ENCODE measurements at regions not wholly inside any gene's neighbourhood (a gene's known extent, or its start where the extent isn't known, plus 50 kb on each side); places are given as distances from the start of the nearest gene placed in this dataset.

DNA sequence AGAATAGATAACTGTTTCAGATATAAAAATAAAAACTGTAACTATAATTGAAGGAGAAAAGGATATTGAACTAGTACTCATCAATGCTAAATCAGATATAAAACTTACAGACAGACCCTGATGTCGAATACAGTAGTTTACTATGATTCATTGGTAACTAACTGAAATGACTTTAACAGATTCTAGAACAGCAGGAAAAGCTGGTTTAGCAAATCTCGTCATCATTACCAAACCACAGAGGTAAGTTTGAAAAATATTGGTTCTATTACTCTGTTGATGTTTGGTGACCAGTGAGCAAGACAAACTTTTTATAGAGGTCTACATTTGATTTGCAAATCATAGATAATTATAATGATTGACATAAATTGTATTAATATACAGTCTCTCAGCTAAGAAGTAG lies 551.4 kb upstream of the ADGRL3 start:
- peaks cover 10% of the 10 kb centered on the region for H3K4me1 Mint-ChIP-seq (ENCODE audit: low read depth, unreplicated experiment)
- no peak for FAIRE-seq
- no peak overlapping the region for H3K27ac Mint-ChIP-seq (ENCODE audit: unreplicated experiment)

DNA sequence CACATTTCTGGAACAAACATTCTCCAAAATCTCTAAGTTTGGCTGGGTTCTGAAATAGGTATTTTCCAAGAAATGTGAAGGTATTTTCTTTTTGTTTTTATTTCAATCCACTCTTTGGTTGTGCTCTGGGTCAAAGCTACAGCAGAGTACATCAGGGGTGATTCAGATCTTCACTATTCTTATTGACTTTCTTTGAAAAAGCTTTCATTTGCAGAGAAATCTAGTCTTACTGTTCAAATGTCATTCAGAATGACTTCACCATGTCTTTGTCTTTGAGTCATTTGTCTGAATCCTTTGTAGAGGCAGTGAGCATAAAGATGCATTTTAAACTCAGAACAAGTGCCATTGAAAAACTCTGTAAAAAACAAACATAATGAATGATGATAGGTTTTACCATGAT lies 547.2 kb upstream of the ADGRL3 start:
- Mint-ChIP-seq H3K36me3 (ENCODE audit: low read depth, unreplicated experiment) (no peaks in the 10 kb centered on the region), H3K27me3 (ENCODE audit: low read depth, unreplicated experiment) (no peaks in the 10 kb centered on the region), H3K9me3 (ENCODE audit: unreplicated experiment) (no peaks in the 10 kb centered on the region), H3K4me3 (ENCODE audit: unreplicated experiment) (no peak overlapping the region), H3K4me1 (ENCODE audit: low read depth, unreplicated experiment) (peaks cover 12% of the 10 kb centered on the region), H3K27ac (ENCODE audit: unreplicated experiment) (peak overlapping the region; percentile 83)
- Histone ChIP-seq H3K4me1 (ENCODE audit: insufficient read depth, low read length) (no peaks in the 10 kb centered on the region), H4K20me1 (ENCODE audit: insufficient read depth, low read length) (no peaks in the 10 kb centered on the region), H3K9ac (ENCODE audit: low read length) (no peak overlapping the region), H3K36me3 (ENCODE audit: insufficient read depth, low read length) (no peaks in the 10 kb centered on the region), H3K4me2 (ENCODE audit: low read length) (no peak overlapping the region), H3K79me2 (ENCODE audit: insufficient read depth, low read length) (no peaks in the 10 kb centered on the region), H3K27ac (ENCODE audit: low read depth, low read length) (no peak overlapping the region), H3K9me3 (ENCODE audit: insufficient read depth, low read depth, low read length) (no peaks in the 10 kb centered on the region), H3K4me3 (ENCODE audit: insufficient read depth, low read depth, low read length) (no peak overlapping the region), H2AFZ (ENCODE audit: low read depth, low read length) (no peak overlapping the region), H3K27me3 (ENCODE audit: insufficient read depth, low read length) (no peaks in the 10 kb centered on the region)
- TF ChIP-seq, protein P1, sequence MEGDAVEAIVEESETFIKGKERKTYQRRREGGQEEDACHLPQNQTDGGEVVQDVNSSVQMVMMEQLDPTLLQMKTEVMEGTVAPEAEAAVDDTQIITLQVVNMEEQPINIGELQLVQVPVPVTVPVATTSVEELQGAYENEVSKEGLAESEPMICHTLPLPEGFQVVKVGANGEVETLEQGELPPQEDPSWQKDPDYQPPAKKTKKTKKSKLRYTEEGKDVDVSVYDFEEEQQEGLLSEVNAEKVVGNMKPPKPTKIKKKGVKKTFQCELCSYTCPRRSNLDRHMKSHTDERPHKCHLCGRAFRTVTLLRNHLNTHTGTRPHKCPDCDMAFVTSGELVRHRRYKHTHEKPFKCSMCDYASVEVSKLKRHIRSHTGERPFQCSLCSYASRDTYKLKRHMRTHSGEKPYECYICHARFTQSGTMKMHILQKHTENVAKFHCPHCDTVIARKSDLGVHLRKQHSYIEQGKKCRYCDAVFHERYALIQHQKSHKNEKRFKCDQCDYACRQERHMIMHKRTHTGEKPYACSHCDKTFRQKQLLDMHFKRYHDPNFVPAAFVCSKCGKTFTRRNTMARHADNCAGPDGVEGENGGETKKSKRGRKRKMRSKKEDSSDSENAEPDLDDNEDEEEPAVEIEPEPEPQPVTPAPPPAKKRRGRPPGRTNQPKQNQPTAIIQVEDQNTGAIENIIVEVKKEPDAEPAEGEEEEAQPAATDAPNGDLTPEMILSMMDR (IDR thresholded peaks at IDR 0.05; ENCODE audit: insufficient read depth, low read depth, low read length), result no peak
- no peak for TF ChIP-seq EZH2 (IDR thresholded peaks at IDR 0.05; ENCODE audit: insufficient read depth, low read length)
- FAIRE-seq (peak; percentile 32), DNase-seq (ENCODE audit: low read depth) (no peak)

More for the DNA sequence above, 551.4 kb upstream of the ADGRL3 start:
- Histone ChIP-seq H2AFZ (ENCODE audit: low read depth, low read length) (no peak overlapping the region), H3K9ac (ENCODE audit: low read length) (no peak overlapping the region), H3K27ac (ENCODE audit: low read depth, low read length) (no peak overlapping the region), H3K79me2 (ENCODE audit: insufficient read depth, low read length) (no peaks in the 10 kb centered on the region), H4K20me1 (ENCODE audit: insufficient read depth, low read length) (no peaks in the 10 kb centered on the region), H3K27me3 (ENCODE audit: insufficient read depth, low read length) (no peaks in the 10 kb centered on the region), H3K9me3 (ENCODE audit: insufficient read depth, low read depth, low read length) (no peaks in the 10 kb centered on the region), H3K4me1 (ENCODE audit: insufficient read depth, low read length) (no peaks in the 10 kb centered on the region), H3K36me3 (ENCODE audit: insufficient read depth, low read length) (no peaks in the 10 kb centered on the region), H3K4me2 (ENCODE audit: low read length) (no peak overlapping the region), H3K4me3 (ENCODE audit: insufficient read depth, low read depth, low read length) (no peak overlapping the region)
- no peaks in the 10 kb centered on the region for H3K27me3 Mint-ChIP-seq (ENCODE audit: low read depth, unreplicated experiment)
- no peak for DNase-seq (ENCODE audit: low read depth)
- no peak overlapping the region for H3K4me3 Mint-ChIP-seq (ENCODE audit: unreplicated experiment)
- no peaks in the 10 kb centered on the region for H3K9me3 Mint-ChIP-seq (ENCODE audit: unreplicated experiment)
- no peak for TF ChIP-seq EZH2 (IDR thresholded peaks at IDR 0.05; ENCODE audit: insufficient read depth, low read length)
- TF ChIP-seq, protein P1 (IDR thresholded peaks at IDR 0.05; ENCODE audit: insufficient read depth, low read depth, low read length), result no peak
- no peaks in the 10 kb centered on the region for H3K36me3 Mint-ChIP-seq (ENCODE audit: low read depth, unreplicated experiment)

DNA sequence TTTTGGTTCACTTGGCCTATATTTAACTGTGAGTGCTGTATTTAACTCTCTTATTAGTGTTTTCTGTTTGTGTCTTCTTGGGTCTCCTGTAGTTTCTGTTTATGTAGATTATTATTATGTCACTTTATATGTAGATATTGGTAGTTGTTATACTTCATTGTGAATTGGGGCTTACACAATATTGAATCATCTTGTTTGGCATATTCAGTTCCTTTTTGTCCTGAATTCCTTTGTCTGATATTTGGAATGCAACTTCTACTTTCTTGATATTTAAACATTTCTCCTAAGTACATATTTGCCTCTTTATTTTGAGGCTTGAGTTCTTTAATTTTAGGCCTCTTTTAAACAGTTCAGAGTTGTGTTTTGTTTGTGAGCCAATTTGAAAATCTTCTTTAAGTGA lies 544.8 kb upstream of the ADGRL3 start:
- no peak for DNase-seq (ENCODE audit: low read depth)
- no peak overlapping the region for H3K27ac ChIP-seq (ENCODE audit: low read depth, low read length)
- peaks cover 12% of the 10 kb centered on the region for H3K4me1 Mint-ChIP-seq (ENCODE audit: low read depth, unreplicated experiment)
- H4K20me1 ChIP-seq (ENCODE audit: insufficient read depth, low read length), result no peaks in the 10 kb centered on the region
- no peaks in the 10 kb centered on the region for H3K79me2 ChIP-seq (ENCODE audit: insufficient read depth, low read length)
- no peak for FAIRE-seq
- H3K9me3 ChIP-seq (ENCODE audit: insufficient read depth, low read depth, low read length), result no peaks in the 10 kb centered on the region
- no peak overlapping the region for H2AFZ ChIP-seq (ENCODE audit: low read depth, low read length)
- H3K9me3 Mint-ChIP-seq (ENCODE audit: unreplicated experiment), result no peaks in the 10 kb centered on the region
- H3K27me3 Mint-ChIP-seq (ENCODE audit: low read depth, unreplicated experiment), result no peaks in the 10 kb centered on the region
- H3K9ac ChIP-seq (ENCODE audit: low read length), result no peak overlapping the region
- H3K27ac Mint-ChIP-seq (ENCODE audit: unreplicated experiment), result no peak overlapping the region
- H3K4me1 ChIP-seq (ENCODE audit: insufficient read depth, low read length), result no peaks in the 10 kb centered on the region
- H3K36me3 ChIP-seq (ENCODE audit: insufficient read depth, low read length), result no peaks in the 10 kb centered on the region
- no peak overlapping the region for H3K4me3 ChIP-seq (ENCODE audit: insufficient read depth, low read depth, low read length)
- no peak overlapping the region for H3K4me3 Mint-ChIP-seq (ENCODE audit: unreplicated experiment)
- TF ChIP-seq, protein P1 (IDR thresholded peaks at IDR 0.05; ENCODE audit: insufficient read depth, low read depth, low read length), result no peak
- no peak for TF ChIP-seq EZH2 (IDR thresholded peaks at IDR 0.05; ENCODE audit: insufficient read depth, low read length)
- H3K4me2 ChIP-seq (ENCODE audit: low read length), result no peak overlapping the region
- H3K36me3 Mint-ChIP-seq (ENCODE audit: low read depth, unreplicated experiment), result no peaks in the 10 kb centered on the region
- H3K27me3 ChIP-seq (ENCODE audit: insufficient read depth, low read length), result no peaks in the 10 kb centered on the region

All from astrocyte (in vitro differentiated cells and primary cell).